Ovary (tissue), 3 donors: ENCODE measurements at regions not wholly inside any gene's neighbourhood (a gene's known extent, or its start where the extent isn't known, plus 50 kb on each side); places are given as distances from the start of the nearest gene placed in this dataset.

ENCODE experiments used
- CTCF ChIP-seq, 3 donors: fragments of 450-650 bp in 2 of 3; fragments of 200-600 bp in 1 of 3; IDR thresholded peaks; one replicate each; pipeline versions ENCODE4 v1.5.1 to v1.8.0; 2016 to 2022; ENCODE audit warnings: antibody characterized with exemption in 3 of 3, mild to moderate bottlenecking in 1 of 3
- EP300 ChIP-seq: sonication (generic); formaldehyde crosslinking; IDR thresholded peaks from one replicate; pipeline ENCODE4 v1.6.1; 2017; ENCODE audit warnings: antibody characterized with exemption
- POLR2A ChIP-seq: fragments of 450-650 bp; IDR thresholded peaks from one replicate; pipeline ENCODE4 v1.6.1; 2017; ENCODE audit warnings: antibody characterized with exemption, mild to moderate bottlenecking, moderate library complexity
- donor health status: DM: no; HTN: no; CAD: no.

DNA sequence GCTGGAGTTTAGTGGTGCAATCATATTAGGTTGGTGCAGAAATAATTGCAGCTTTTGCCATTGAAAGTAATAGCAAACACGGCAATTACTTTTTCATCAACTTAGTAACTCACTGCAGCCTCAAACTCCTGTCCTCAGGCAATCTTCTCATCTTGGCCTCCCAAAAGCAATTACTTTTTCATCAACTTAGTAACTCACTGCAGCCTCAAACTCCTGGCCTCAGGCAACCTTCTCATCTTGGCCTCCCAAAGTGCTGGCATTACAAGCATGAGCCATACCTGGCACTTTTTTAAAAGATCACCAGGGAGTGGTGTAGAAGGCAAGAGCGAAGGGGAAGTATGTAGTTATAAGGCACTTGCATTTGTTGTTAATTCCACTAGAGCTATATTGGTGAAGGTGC, 491.1 kb upstream of the ADGRL3 start:
- TF ChIP-seq CTCF (IDR thresholded peaks at IDR 0.05) = no peak
- no peak for TF ChIP-seq POLR2A
- no peak for TF ChIP-seq EP300
